Astrocyte (in vitro differentiated cells and primary cell): ENCODE measurements at regions not wholly inside any gene's neighbourhood (a gene's known extent, or its start where the extent isn't known, plus 50 kb on each side); places are given as distances from the start of the nearest gene placed in this dataset.

Experiments
- DNase-seq: peaks from one replicate; pipeline ENCODE4 v3.0.0-alpha.2; 2010; ENCODE audit warnings: low read depth
- FAIRE-seq: peaks from 2 replicates; lab custom pipeline; 2011; peaks lifted over from hg19 to GRCh38; lab: Jason Lieb, UNC
- H2AFZ ChIP-seq: 2 replicates; pipeline ENCODE4 v1.6.0; 2012; ENCODE audit warnings: low read depth, low read length, inconsistent platforms
- H3K27ac ChIP-seq: 2 replicates; pipeline ENCODE4 v1.5.1; 2011; ENCODE audit warnings: low read depth, low read length, inconsistent platforms
- H3K27me3 ChIP-seq: 2 replicates; pipeline ENCODE4 v1.6.0; 2011; ENCODE audit warnings: low read length, inconsistent platforms; ENCODE audit not compliant: insufficient read depth
- H3K36me3 ChIP-seq: 2 replicates; pipeline ENCODE4 v1.5.1; 2011; ENCODE audit warnings: low read length, inconsistent platforms; ENCODE audit not compliant: insufficient read depth
- H3K4me1 ChIP-seq: 2 replicates; pipeline ENCODE4 v1.5.1; 2011; ENCODE audit warnings: low read length, inconsistent platforms; ENCODE audit not compliant: insufficient read depth
- H3K4me2 ChIP-seq: 2 replicates; pipeline ENCODE4 v1.6.0; 2012; ENCODE audit warnings: low read length, inconsistent platforms
- H3K4me3 ChIP-seq: 2 replicates; pipeline ENCODE4 v1.5.1; 2011; ENCODE audit warnings: low read depth, mild to moderate bottlenecking, low read length, inconsistent platforms; ENCODE audit not compliant: insufficient read depth
- H3K79me2 ChIP-seq: 2 replicates; pipeline ENCODE4 v1.6.0; 2012; ENCODE audit warnings: mild to moderate bottlenecking, low read length, inconsistent platforms; ENCODE audit not compliant: insufficient read depth
- H3K9ac ChIP-seq: 2 replicates; pipeline ENCODE4 v1.6.0; 2012; ENCODE audit warnings: mild to moderate bottlenecking, low read length, inconsistent platforms
- H3K9me3 ChIP-seq: 2 replicates; pipeline ENCODE4 v1.5.1; 2012; ENCODE audit warnings: low read depth, mild to moderate bottlenecking, low read length, inconsistent platforms; ENCODE audit not compliant: insufficient read depth
- H4K20me1 ChIP-seq: 2 replicates; pipeline ENCODE4 v1.6.0; 2012; ENCODE audit warnings: low read length, inconsistent platforms; ENCODE audit not compliant: insufficient read depth
- H3K27ac Mint-ChIP-seq: one replicate; pipeline ENCODE4 v1.8.0; 2021; ENCODE audit warnings: mild to moderate bottlenecking, mixed read lengths; ENCODE audit not compliant: unreplicated experiment
- H3K27me3 Mint-ChIP-seq: one replicate; pipeline ENCODE4 v1.8.0; 2021; ENCODE audit warnings: low read depth, mixed read lengths; ENCODE audit not compliant: unreplicated experiment
- H3K36me3 Mint-ChIP-seq: one replicate; pipeline ENCODE4 v1.8.0; 2021; ENCODE audit warnings: low read depth, mixed read lengths; ENCODE audit not compliant: unreplicated experiment
- H3K4me1 Mint-ChIP-seq: one replicate; pipeline ENCODE4 v1.8.0; 2021; ENCODE audit warnings: low read depth, mixed read lengths; ENCODE audit not compliant: unreplicated experiment
- H3K4me3 Mint-ChIP-seq: one replicate; pipeline ENCODE4 v1.8.0; 2021; ENCODE audit warnings: mild to moderate bottlenecking, moderate library complexity, mixed read lengths; ENCODE audit not compliant: unreplicated experiment
- H3K9me3 Mint-ChIP-seq: one replicate; pipeline ENCODE4 v1.8.0; 2021; ENCODE audit warnings: mild to moderate bottlenecking, mixed read lengths; ENCODE audit not compliant: unreplicated experiment
- CTCF ChIP-seq: IDR thresholded peaks from 2 replicates; pipeline ENCODE4 v1.5.1; 2011; ENCODE audit warnings: low read depth, mild to moderate bottlenecking, inconsistent platforms, low read length, moderate library complexity; ENCODE audit not compliant: insufficient read depth
- EZH2 ChIP-seq: IDR thresholded peaks from 2 replicates; pipeline ENCODE4 v1.6.1; 2012; ENCODE audit warnings: mild to moderate bottlenecking, low read length, inconsistent platforms; ENCODE audit not compliant: insufficient read depth

DNA sequence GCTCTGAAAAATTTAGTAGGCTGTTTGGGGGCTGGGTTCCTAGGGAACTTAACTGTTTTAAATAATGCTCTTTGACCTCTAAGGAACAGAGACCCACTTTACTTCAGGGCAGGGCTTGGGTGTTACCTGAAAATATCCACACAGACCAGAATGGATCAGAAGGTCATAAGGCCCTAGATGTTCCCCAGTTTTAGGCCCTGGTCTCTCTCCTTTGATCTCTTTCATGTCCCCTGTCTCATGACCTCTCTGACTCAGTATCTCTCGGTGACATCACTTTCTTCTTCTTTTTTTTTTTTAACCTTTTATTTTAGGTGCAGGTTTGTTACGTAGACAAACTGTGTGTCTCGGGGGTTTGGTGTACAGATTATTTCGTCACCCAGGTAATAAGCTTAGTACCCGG, 272.1 kb upstream of the SGK1 start:
- Mint-ChIP-seq H3K4me3 (no peak overlapping the region), H3K4me1 (peaks cover 17% of the 10 kb centered on the region), H3K27me3 (no peaks in the 10 kb centered on the region), H3K27ac (peak overlapping the region; percentile 97), H3K9me3 (no peaks in the 10 kb centered on the region), H3K36me3 (no peaks in the 10 kb centered on the region)
- H3K27ac ChIP-seq, result peak overlapping the region; percentile 94
- H3K27me3 ChIP-seq, result no peaks in the 10 kb centered on the region
- H3K4me3 ChIP-seq, result no peak overlapping the region
- DNase-seq (no peak), FAIRE-seq (no peak)
- H3K9ac ChIP-seq, result peak overlapping the region; percentile 70
- peak overlapping the region; percentile 45 for H3K4me2 ChIP-seq
- H3K36me3 ChIP-seq, result no peaks in the 10 kb centered on the region
- H4K20me1 ChIP-seq, result no peaks in the 10 kb centered on the region
- H2AFZ ChIP-seq, result peak overlapping the region; percentile 34
- no peaks in the 10 kb centered on the region for H3K79me2 ChIP-seq
- H3K4me1 ChIP-seq, result peaks cover 7% of the 10 kb centered on the region
- no peak for TF ChIP-seq EZH2
- TF ChIP-seq CTCF, result no peak
- H3K9me3 ChIP-seq, result no peaks in the 10 kb centered on the region

GRCh38 chr6:134589512-134589911, 271.6 kb upstream of the SGK1 start:
- Histone ChIP-seq H2AFZ (peak overlapping the region; percentile 34), H3K27ac (peak overlapping the region; percentile 94), H3K4me3 (no peak overlapping the region), H3K4me1 (peaks cover 7% of the 10 kb centered on the region), H3K27me3 (no peaks in the 10 kb centered on the region), H3K9ac (peak overlapping the region; percentile 70), H3K36me3 (no peaks in the 10 kb centered on the region), H4K20me1 (no peaks in the 10 kb centered on the region), H3K9me3 (no peaks in the 10 kb centered on the region), H3K79me2 (no peaks in the 10 kb centered on the region), H3K4me2 (peak overlapping the region; percentile 45)
- Mint-ChIP-seq H3K36me3 (no peaks in the 10 kb centered on the region), H3K27ac (peak overlapping the region; percentile 97), H3K4me3 (no peak overlapping the region), H3K27me3 (no peaks in the 10 kb centered on the region), H3K9me3 (no peaks in the 10 kb centered on the region), H3K4me1 (peaks cover 17% of the 10 kb centered on the region)
- TF ChIP-seq EZH2 (no peak), CTCF (no peak)
- FAIRE-seq (peak; percentile 87), DNase-seq (peak; percentile 99)

DNA sequence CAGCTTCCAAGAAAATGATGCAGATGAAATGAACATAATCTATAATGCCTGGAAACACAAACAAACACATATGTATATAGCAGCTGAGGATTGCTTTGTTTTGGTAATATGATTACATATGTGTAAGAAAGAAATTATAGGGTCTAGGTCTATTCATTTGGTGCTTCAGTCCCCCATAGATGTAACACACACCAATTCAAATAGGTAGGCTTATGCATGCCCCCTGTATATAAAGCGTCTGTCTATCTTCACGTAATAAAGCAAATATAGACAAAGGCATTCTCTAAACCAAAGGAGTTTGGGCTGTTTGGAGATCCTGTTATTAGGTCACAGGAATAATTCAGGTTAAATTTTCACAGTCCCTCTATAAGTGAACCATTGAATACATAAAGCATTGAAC, 270.4 kb upstream of the SGK1 start:
- no peaks in the 10 kb centered on the region for H3K9me3 ChIP-seq
- Mint-ChIP-seq H3K36me3 (no peaks in the 10 kb centered on the region), H3K9me3 (no peaks in the 10 kb centered on the region), H3K4me3 (no peak overlapping the region), H3K4me1 (peaks cover 17% of the 10 kb centered on the region), H3K27ac (no peak overlapping the region), H3K27me3 (no peaks in the 10 kb centered on the region)
- FAIRE-seq, result no peak
- no peak for TF ChIP-seq EZH2
- TF ChIP-seq CTCF, result no peak
- no peaks in the 10 kb centered on the region for H3K79me2 ChIP-seq
- H2AFZ ChIP-seq, result no peak overlapping the region
- no peaks in the 10 kb centered on the region for H3K27me3 ChIP-seq
- no peak overlapping the region for H3K4me2 ChIP-seq
- no peaks in the 10 kb centered on the region for H3K36me3 ChIP-seq
- H3K4me1 ChIP-seq, result peaks cover 7% of the 10 kb centered on the region
- H3K27ac ChIP-seq, result no peak overlapping the region
- DNase-seq, result no peak
- H3K4me3 ChIP-seq, result no peak overlapping the region
- no peaks in the 10 kb centered on the region for H4K20me1 ChIP-seq
- no peak overlapping the region for H3K9ac ChIP-seq
